ENCODE measurements at regions not wholly inside any gene's neighbourhood (a gene's known extent, or its start where the extent isn't known, plus 50 kb on each side); places are given as distances from the start of the nearest gene placed in this dataset.

- no peak for DNase-seq
These were observed 128.7 kb upstream of the HABP2 start for GRCh38 chr10:113423981-113424721.

- no peak for DNase-seq
These were observed 127.8 kb upstream of the HABP2 start for GRCh38 chr10:113425008-113425407.

- no peak for DNase-seq
These were observed 127.3 kb upstream of the HABP2 start for GRCh38 chr10:113425541-113425951.

GRCh38 chr10:113426181-113426877, 126.5 kb upstream of the HABP2 start:
- no peak for DNase-seq

- no peak for DNase-seq
These were observed 125.6 kb upstream of the HABP2 start for GRCh38 chr10:113427236-113427735.

DNA sequence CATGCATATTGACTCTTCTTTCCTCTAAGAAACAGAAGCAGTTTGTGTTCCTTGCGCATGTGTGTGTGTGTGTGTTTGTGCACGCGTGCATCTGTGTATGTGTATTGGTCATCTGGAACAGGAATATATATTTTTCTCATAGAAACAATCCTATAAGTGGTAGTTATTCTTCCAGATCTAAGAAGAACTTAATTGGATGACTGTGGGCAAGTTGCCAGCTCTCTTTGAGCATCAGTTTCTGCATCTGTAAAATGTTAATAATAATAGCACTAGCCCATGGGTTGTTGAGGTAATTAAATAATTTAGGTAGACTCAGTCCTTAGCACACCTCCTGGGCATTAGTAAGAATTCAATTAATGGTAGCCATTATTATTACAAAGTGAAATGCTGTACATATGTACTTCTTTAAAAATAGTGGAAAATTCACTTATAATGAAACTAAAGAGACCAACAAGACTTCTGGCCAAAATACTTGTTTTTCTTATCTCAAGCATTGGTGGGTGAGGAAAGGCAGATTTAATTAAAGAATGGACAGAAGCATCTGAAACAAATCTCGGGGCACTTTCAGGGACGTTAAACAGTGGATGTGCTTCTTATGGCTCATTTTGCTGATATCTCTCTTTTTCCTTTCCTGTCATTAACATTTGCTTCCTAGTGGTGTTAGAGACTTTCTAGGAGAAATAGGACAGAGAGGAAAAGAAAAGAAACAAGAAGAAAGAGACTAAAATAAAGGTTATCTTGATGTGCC, 124.9 kb upstream of the HABP2 start:
- no peak for DNase-seq

DNA sequence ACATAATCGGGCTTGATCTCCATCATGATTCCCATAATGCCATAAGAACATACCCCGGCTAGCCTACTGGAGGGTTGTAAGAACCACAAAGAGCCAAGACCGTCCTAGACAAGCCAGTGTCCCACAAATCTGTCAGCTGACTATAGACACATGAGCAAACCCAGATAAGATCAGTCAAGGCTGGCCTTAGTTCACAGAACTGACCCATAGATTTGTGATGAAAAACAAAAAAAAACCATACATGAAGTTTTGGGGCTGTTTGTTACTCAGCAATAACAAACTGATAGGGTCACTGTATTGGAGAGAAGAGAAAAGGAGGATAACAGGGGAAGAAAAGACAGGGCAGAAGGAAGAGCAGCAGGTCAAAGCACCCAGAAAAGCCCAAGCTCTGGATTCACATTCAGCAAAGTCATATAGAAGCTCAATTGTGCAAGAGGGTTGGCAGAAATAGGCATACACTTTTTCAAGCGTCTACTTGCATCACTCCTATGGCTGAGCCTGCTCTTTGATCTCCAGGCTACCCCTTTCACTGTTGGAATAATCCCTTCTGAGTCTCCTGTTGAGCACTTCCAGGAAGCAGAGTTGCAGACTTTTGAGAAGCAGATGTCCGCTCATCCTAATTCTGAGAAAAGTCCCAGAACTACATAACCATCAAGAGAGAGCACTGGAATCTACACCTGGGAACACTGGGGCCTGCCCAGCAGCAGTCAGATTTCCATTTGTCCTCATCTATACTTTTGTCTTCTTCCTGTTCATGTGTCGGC, 122.0 kb upstream of the HABP2 start:
- DNase-seq: no peak

- no peak for DNase-seq
These were observed 121.3 kb upstream of the HABP2 start for GRCh38 chr10:113431398-113432160.

GRCh38 chr10:113433711-113434110, 119.1 kb upstream of the HABP2 start:
- DNase-seq: no peak

DNA sequence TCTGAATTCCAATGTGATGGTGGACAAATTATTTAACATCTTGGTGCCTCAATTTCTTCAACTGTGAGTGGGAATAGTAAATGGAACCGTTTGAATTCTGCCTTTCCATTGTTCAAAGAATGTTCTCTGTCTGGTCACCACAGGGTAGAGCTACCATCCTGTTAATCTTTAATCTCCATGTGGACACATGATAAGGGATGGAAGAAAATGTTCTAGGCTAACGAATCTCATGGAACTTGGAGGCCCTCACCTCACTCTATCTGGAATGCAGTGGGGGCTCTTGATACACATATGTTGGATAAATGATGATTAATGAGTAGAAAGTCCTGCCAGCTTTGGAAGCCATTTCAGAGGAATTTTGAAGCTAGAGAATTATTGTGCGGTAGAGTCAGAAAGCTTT, 118.5 kb upstream of the HABP2 start:
- DNase-seq: no peak

DNA sequence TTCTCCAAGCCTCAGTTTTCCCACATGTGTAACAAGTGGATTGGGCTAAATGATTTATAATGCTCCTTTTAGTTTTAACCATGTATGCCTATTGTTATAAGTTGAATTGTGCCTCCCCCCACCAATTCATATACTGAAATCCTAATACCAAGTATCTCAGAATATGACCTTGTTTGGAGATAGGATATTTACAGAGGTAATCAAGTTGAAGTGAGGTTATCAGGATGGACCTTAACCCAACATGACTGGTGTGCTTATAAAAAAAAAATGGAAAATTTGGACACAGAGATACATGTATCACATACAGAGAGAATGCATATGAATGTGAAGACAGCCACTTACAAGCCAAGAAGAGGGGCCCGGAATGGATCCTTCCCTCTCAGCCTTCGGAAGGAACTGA, 117.9 kb upstream of the HABP2 start:
- DNase-seq: no peak

DNA sequence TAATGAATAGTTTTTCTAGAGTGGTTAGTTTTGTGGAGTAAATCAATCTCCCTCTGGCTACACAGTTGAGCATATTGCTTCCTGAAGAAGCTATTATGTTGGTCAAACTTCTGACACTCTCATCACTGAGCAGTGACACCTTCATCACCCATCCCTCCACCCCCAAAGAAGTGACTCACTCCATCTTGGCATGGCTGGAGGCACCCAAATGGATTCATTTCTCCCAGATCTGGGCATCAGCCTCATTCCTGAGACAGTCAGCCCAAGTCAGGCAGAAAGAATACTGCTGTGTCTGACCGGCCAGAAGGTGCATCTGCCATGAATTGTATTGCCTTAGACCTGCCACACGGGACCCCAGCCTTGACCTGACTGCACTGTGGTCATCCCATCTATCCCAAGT, 117.0 kb upstream of the HABP2 start:
- DNase-seq: no peak

GRCh38 chr10:113436851-113437250, 116.0 kb upstream of the HABP2 start:
- no peak for DNase-seq

GRCh38 chr10:113438652-113439051, 114.2 kb upstream of the HABP2 start:
- DNase-seq: no peak

GRCh38 chr10:113441220-113441619, 111.6 kb upstream of the HABP2 start:
- no peak for DNase-seq

GRCh38 chr10:113441686-113442270, 111.1 kb upstream of the HABP2 start:
- no peak for DNase-seq

DNA sequence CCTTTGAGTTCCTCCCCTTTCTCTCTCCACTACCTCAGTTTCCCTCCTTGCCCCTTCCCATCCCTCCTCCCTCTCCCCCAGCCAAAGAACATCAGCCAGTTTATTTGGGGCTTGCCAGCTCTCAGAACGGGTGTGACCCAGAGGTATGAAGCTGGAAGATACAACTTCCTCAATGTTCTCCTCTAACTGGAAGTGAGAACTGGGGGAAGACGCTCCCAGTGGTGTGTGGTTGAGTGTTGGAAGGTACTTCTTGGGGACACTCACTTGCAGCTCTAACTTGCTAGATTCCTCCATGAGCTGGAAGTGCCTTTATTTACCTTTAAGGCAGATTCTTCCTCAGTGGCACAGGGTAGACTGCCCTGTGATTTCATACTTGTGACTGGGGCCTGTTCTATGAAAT, 110.5 kb upstream of the HABP2 start:
- DNase-seq: no peak

DNA sequence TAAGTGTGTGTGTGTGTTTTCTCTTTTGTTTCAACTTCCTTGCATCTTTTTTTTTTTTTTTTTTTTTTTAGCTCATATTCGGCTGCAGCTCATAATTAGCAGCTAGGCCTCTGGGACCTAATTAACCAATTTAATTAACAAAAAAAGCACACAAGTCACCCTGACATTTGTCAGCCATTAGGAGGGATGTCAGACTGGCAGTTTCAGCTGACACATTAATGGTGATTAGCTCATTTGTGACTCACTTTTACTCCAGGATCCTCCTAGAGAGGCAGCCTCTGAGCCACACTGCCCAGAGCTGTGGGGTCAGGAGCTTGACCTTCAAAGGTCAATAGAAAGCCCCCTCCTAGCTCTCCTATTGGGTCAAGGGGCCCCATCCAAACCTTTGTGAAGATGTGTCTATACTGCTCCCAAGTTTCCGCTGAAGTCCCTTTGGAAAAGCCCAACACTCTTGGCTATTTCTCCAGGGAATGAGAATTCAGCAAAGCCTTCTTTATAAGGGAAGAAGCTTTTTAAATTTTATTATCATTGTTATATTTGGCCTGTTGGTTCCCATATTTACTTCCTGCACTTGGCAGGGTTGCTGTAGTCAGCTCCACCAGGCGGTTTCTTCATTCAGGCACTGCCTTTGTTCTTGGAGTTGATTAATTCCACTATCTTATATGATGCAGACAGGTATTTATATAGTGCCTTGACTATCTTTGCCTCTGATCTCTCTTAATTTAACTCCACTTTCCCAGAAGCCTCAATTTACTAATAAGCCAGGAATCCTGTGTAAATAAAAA, 109.5 kb upstream of the HABP2 start:
- DNase-seq: no peak

- no peak for DNase-seq
These were observed 108.0 kb upstream of the HABP2 start for GRCh38 chr10:113444766-113445365.

- no peak for DNase-seq
These were observed 107.1 kb upstream of the HABP2 start for GRCh38 chr10:113445736-113446135.

Data from activated naive CD4-positive, alpha-beta T cell treated with anti-CD3 and anti-CD28 coated beads, Interleukin-2, amount 50 U/mL, for 16 hours (primary cell).